NCI-H146 treated with DMSO at 0.1 percent for 48 hours (cell line): ENCODE measurements at regions not wholly inside any gene's neighbourhood (a gene's known extent, or its start where the extent isn't known, plus 50 kb on each side); places are given as distances from the start of the nearest gene placed in this dataset.

Source experiments
- DNase-seq: peaks from one replicate; lab custom pipeline; 2025; ENCODE audit not compliant: unreplicated experiment; lab: John Stamatoyannopoulos, UW

GRCh38 chr13:63696055-63696454, 2280.4 kb upstream of the PCDH20 start:
- no peak for DNase-seq

DNA sequence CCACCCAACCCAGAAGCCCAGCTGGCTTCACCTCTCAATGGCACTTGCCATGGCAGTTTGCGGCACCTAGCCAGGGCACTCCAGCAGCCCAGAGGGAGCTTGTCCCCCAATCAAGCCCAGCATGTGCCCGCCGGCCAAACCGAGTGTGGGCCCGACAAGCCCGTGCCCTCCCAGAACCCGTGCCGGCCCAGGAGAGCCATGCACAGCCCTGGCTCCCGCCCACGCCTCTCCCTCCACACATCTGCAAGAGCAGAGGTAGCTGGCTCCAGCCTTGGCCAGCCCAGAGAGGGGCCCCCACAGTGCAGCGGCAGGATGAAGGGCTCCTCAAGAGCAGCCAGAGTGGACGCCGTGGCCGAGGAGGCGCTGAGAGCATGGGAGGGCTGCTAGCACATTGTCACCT, 2278.0 kb upstream of the PCDH20 start:
- DNase-seq = no peak

DNA sequence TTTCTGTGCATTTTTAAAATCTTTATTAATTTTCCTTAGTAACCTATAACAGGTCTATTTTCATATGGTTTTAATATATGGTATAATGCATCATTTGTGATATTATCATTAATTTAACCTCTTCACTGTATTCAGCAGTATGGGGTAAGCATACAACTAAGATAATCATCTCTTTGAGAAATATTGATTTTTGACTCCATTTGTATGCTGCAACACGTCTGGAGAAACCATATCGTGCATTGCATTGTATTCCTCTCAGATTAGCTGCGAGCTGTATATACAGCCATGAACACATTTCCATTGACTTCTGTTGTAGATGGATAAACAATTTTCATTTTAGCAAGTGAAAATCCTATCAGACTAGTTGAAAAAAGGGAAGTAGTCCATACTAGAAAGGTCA, 2275.8 kb upstream of the PCDH20 start:
- peak; percentile 57 for DNase-seq

DNA sequence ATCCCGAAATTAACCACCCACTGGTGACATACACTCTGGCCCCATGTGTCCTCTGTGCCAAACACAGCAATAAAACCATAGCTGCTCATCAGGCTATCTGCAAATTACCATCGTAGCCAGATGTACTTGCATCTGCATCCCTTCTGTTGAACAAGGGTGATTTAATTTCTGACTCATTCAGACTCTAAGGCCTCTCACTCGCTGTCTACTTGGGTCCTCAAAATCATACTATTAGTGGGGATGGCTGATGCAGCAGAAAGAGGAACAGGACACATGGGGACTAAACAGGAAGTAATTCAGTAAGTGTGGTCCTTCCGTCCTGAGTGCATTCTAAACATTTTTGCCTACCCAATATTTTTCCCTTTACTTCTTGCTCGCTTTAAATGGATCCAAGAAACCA, 2275.0 kb upstream of the PCDH20 start:
- DNase-seq = no peak

DNA sequence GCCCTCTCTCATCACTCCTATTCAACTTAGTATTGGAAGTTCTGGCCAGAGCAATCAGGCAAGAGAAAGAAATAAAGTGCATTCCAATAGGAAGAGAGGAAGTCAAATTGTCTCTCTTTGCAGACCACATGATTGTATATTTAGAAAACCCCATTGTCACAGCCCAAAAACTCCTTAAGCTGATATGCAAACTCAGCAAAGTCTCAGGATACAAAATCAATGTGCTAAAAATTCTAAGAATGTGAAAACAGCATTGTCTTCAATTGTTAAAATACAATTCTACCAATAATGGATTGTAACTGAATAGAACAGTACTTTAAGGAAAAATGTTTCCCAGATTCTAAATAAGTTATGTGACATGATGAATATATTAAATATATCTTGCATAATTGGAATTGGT, 2269.2 kb upstream of the PCDH20 start:
- DNase-seq = no peak

DNA sequence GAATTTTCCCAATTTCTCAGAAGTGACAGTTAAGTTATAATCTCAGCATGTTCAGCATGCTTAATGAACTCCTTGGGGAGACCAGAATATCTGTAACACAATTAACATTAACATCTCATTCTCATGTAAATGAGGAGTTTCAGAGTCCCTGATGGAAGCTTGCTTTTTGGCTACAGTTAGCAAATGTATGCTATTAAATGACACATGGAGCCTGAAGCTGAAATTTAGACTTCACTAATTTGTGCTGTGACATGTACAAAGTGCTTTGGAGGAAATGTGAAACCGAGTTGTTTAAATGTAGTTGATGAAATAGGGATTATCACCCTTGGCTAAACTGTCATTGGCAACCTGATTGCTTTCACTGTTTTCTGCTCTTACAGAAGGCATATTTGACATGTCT, 2265.1 kb upstream of the PCDH20 start:
- DNase-seq = no peak

GRCh38 chr13:63671296-63671695, 2255.6 kb upstream of the PCDH20 start:
- no peak for DNase-seq

GRCh38 chr13:63651394-63651793, 2235.7 kb upstream of the PCDH20 start:
- DNase-seq = no peak

- no peak for DNase-seq
These were observed 2227.9 kb upstream of the PCDH20 start for GRCh38 chr13:63643543-63643942.

DNA sequence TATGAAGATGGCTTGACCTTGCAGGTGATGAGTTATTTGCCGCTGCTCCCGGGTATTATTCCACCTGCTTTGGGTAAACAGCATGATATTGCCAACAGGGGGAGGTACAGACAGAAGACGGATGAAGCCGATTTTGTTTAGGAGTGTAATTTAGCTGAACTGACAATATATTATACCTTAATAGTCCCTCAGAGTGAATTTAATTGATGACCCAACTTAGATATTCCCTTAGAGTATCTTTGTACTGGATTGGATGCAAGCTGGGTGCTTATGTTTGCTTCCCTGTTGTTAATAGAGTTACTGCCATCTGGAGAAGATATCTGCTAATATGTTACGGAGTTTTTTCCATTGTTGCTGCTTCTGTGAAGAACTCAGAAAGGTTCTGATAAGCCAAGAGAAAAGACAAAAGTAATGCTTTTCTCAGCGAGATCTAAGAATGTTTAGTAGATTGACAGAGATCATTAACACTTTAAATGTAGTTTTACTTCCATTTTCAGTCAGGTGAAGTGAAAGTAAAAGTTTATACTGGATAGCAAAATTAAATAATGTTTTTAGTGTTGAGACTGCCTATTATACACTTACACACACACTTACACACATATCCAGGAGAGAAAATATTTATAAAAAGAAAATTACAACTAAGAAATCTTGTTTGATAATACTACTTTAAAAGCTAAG, 2220.8 kb upstream of the PCDH20 start:
- peak; percentile 95 for DNase-seq

DNA sequence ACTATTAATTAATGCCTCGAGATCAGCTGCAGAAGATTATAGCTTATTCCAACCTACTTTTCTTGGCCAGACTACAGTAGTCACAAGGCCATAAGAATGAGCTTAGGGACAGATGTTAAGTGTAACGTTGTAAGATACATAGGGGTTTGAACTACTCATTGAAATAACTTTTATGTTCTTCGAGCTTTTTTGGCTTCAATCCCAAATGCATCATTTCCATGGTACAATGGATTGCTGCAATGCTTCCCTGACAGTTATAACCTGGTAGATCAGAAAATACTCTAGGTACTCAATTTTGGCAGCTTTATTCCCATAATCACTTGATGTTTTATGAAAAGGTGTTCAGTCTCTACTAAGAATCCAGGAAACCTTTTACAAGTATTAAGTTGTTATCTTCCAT, 2216.7 kb upstream of the PCDH20 start:
- no peak for DNase-seq

- DNase-seq = no peak
These were observed 2215.4 kb upstream of the PCDH20 start for GRCh38 chr13:63631006-63631405.

DNA sequence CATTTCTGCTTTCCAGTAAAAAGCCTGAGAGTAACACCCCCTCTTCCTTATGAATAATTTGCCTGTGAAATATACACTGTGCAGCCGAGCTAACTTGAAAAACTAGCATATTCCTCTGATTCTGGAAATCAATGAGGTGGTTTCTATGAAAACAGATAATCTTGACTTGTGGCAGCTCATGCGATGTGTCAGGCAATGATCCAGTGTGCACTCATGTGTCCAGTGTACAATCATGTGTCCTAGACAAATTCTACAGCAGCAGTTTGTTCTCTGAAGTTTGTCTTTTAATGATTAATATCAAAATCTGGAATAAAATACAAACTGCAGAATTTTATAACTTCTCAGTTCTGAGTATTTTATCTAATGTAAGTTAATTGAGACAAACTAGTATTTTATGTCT, 2213.9 kb upstream of the PCDH20 start:
- DNase-seq = no peak

- DNase-seq = no peak
These were observed 2212.7 kb upstream of the PCDH20 start for GRCh38 chr13:63628310-63628709.

DNA sequence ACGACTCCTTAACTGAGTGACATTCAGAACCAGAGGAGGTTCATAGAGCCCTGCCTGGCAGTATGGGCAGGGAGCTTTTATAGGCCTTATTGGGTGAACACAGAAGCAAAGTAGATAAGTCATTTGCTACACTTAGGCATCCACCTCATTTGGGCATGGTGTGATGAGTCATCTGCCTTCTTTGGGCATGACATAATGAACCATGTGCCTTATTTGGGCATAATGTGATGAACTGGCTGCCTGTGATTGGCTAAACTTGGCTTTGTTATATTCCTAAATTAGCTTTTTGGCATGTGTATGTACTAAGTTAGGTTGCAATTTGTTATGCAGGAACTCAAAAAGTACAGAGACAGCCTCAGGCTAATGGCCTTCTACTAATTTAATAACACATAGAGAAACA, 2210.2 kb upstream of the PCDH20 start:
- DNase-seq = no peak

DNA sequence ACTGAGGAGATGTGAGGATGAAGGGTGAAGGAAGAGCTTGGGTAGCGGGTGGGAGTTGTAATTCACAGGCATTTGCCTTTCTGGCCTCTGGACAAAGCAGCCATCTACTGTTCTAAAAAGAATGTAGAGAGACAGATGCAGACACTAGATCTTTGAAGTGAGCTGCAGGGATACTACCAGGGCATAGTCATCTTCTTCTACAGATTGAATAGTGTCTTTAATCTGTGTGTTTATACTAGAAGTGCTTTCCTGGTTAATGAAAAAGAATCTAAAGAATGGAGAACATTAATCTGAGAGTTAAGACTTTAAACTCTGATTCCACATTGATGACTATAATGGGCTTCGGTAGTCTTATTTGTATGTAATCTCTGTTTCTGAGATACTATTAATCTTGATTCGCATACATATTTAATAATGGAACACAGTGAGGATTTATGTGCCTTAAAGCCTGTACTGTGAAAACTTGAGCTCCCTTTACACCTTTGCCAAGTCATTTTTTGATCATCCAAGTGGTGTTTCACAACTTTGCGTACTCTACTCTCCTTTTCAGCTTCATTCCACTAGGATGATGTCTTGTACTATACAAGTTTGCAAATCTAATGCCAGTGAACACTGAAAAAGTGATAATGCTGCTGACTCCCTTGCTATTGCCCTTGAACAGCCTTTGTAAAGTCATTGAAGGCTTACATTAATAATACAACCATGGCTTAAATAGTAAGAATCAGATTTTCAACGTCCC, 2199.4 kb upstream of the PCDH20 start:
- no peak for DNase-seq

GRCh38 chr13:63607153-63607552, 2191.5 kb upstream of the PCDH20 start:
- DNase-seq = no peak

- DNase-seq = no peak
These were observed 2190.3 kb upstream of the PCDH20 start for GRCh38 chr13:63605962-63606361.

DNA sequence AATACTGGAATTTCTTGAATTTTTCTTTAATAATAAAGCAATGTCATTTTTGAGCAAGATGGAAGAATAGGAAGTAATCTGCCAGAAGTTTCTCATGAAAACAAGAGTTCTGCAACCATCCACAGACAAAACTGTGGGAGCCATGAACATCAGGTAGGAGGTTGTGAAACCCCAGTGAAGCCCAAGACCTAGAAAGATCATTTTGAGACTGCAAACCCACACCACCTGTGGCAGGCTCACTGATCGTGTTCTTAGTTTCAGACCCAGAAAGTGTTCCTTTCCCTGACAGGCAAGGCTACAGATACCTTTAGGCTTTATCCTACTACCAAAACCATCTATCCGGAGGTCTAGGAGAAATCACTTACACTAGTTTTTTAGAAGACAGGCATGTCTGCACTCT, 2189.8 kb upstream of the PCDH20 start:
- no peak for DNase-seq

DNA sequence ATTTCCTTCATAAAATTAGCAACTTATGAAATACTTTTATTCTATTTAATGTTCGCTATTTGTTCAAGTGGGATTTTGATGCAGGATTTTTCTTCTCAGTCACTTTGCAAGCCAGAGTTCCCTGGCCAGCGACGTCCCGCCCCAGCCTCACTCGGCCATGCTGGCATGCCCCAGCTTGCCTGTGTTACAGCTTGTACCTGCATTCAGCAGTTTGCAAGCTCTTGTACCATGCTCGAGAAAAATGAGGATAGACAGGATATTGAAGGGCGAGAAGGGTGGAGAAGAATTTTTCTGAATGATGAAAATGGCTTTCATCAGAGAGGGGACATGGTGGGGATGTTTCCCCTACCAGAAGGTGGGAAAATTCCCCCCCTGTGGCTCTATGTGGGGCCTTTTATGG, 2180.2 kb upstream of the PCDH20 start:
- DNase-seq = no peak

DNA sequence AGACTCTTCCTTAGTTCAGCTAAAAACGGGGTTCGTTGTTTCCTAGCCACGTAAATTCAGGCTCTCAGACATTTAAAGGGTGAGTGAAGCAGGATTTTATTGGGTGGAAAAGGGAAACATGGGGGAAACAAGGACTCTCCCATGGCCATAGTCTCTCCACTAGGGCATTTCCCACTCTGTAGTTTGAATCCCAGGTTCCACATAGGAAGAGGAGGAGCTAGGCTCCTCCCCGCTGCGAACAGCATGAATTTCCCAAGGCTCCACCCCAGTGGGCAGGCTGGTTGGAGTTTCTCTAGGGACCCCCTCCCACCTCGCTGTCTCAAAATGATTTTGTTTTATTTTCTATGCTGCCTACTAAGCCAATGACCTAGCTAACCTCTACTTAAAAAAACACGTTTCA, 2170.8 kb upstream of the PCDH20 start:
- no peak for DNase-seq

DNA sequence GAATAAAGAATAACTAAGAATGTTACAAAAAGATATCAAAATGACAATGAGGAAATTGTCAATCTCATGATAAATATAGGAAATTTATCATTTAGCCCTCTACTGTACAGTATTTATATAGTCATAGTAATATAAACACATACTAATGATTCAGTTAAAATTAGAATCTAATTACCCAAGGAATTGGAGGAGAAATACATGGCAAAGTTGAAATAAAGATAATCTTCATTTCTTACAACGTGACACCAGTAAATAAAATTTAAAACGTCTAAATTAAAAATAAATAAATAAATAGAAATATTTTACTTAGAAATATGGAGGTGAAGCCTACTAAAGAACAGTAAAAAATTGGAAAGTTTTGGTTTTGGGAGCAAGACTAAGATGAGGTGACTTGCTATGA, 2163.1 kb upstream of the PCDH20 start:
- no peak for DNase-seq

DNA sequence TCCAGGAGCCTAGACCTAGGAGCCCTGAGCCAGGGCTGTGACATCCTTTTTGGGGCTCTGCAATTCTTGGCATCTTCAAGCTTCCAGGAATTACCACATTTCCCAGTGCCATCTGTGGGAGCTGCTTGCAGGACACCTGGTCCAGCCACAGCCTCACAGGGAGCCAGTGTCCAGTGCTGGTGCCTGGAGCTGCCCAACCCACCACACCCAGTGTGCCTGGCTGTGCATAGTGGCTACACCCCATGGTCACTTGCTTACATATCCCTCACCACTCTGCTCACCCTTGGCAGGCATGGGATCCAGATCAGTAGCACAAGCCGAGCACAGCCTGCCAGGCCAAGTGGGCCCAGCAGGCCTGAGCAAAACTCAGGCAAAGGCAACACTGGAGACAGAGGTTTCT, 2151.4 kb upstream of the PCDH20 start:
- no peak for DNase-seq
